GM19328 (cell line): ENCODE measurements at regions not wholly inside any gene's neighbourhood (a gene's known extent, or its start where the extent isn't known, plus 50 kb on each side); places are given as distances from the start of the nearest gene placed in this dataset.
"Not testable (repeated sequence)": the region's sequence is repeated elsewhere in the genome, so short reads cannot be mapped to it uniquely, and the experiment has no call there.

Source experiments
- ATAC-seq: cut with Tn5 transposase; IDR thresholded peaks from one replicate; pipeline ENCODE4 v1.9.1; 2021; ENCODE audit warnings: mild to moderate bottlenecking, moderate library complexity; ENCODE audit not compliant: unreplicated experiment

DNA sequence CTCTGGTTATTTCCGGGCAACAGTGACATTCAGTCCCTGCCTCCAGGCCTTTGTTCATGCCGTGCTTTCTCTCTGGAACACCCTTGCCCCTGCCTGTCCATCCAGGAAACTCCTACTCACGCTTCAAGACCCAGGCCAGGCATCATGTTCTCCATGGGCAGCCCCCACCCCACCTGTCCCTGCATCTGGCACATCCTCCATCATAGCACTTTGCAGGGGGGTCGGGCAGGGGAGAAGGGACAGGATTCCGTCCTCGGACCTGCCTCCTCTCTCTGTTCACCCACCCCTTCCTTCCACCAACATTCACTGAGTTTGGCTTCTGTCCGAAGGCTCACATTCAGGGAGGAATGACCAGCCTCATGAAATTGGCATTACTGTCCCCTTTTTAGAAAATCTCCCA is 206.1 kb downstream of the MATN1 start:
- ATAC-seq: not testable (repeated sequence)

DNA sequence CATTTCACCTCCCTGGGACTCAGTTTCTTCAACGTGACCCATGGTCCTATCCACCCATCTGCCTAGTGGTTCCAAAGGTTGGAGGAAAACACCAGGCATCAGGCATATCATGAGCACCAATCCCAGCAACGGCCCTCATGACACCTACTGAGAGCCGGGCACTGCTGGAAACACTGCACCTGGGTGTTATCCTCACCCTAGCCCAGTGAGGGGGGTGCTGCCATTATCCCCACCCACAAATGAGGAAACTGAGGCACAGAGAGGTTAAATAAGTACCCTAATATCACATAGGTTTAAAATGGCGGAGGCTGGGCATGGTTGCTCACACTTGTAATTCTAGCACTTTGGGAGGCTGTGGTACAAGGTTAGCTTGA is 206.9 kb downstream of the MATN1 start:
- no peak for ATAC-seq

- no peak for ATAC-seq
Measured at GRCh38 chr1:30515755-30516484, 207.5 kb downstream of the MATN1 start.

GRCh38 chr1:30514945-30515344 is 208.4 kb downstream of the MATN1 start:
- ATAC-seq: no peak

- no peak for ATAC-seq
Measured at GRCh38 chr1:30514137-30514654, 209.2 kb downstream of the MATN1 start.

DNA sequence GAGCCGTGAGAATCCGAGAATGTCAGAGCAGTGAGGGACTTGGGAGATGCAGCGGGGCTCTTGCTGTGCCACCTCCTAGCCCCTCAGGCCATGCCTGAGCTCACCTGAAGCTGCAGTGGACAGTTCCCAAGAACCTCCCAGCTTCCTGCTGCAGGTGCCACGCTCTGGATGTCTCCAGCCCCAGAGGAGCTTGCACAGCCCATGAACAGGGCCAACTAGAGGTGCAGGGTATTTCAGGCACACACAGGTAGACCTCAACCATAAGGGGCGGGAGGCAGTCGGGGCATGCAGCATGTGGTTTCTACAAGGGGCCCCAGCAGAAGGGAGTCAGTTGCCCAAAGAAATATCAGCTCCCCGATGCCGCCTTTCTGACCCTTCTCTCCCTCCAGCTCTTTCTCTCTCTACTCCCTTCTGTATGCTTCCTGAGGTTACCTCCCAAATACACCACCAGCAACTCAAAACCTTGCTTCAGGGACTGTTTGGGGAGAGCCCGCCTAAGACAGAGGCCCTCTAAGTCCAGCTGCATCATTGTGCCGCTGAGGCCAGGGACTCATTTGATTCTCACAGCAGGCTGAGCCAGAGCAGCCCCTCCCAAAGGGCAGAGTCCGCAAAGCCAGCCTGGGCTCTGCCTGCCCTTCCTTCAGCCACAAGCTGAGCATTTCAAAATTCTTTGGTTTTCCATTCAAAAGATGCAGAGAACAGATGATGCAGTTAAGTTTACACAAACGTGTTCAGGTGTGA is 209.8 kb downstream of the MATN1 start:
- no peak for ATAC-seq

DNA sequence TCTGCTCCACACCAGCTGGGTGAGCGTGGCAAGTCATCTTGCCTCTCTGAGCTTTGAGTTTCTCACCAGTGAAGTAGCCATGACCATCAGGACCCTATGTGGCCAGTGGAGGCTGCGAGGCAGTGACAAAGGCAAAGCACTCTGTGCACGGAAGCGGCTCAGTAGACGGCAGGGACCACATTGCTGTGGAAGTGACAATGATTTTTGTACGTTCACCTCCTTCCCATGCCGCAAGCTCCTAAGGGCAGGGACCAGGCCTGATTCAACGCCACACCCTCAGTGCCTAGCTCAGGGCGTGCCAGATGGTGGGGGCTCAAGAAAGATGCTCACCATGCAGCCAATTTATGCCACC is 210.5 kb downstream of the MATN1 start:
- no peak for ATAC-seq

- no peak for ATAC-seq
Measured at GRCh38 chr1:30511991-30512913, 211.1 kb downstream of the MATN1 start.

- ATAC-seq: no peak
Measured at GRCh38 chr1:30511563-30511962, 211.8 kb downstream of the MATN1 start.

DNA sequence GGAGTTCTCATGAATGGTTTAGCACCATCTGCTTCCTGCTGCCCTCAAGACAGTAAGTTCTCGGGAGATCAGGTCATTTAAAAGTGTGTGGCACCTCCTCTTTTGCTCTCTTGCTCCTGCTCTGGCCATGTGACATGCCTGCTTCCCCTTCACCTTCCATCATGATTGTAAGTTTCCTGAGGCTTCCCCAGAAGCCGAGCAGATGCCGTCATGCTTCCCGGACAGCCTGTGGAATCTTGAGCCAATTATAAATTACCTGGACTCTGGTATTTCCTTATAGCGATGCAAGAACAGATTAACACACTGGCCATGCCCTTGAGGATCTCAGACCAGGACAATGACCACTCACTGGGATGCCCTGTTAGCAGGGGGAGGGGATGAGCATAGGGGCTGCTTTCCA is 212.3 kb downstream of the MATN1 start:
- ATAC-seq: no peak

GRCh38 chr1:30509670-30510069 is 213.7 kb downstream of the MATN1 start:
- ATAC-seq: no peak

- ATAC-seq: no peak
Measured at GRCh38 chr1:30508611-30509010, 214.8 kb downstream of the MATN1 start.

GRCh38 chr1:30508175-30508448 is 215.3 kb downstream of the MATN1 start:
- no peak for ATAC-seq

DNA sequence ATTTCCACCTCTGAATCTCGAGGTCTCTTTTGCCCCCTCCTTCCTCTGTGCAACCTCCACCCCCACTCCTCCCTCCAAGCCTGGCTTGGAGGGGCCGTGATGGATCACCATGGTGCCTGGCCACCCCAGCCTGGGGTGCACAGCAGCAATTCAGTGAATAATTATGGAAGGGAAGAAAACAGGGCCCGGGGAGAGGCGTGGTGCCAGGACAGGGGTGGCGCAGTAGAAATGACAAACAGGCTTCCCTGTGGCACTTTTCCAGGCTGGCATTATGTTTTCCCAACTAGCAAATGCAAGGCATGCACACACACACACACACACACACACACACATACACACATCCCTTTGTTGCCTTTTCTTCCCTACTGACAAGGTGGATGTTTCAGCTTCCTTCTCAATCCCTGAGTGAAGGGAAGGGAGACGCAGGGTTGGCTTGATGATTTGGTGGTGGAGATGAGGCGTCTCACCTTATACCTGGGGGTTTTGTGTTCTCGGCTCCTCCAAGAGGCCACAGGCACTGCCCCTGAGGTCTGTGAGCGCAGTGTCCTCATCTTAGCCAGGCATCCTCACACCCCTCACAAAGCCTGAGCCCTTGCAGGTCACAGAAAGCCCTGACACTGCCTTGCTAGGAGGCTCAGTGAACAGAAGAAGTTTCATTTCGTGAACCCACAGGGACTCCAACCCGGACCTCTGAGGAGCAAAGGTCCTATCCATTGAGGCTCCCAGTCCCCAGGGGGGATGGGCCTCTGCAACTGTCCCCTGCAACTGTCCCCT is 215.8 kb downstream of the MATN1 start:
- no peak for ATAC-seq

GRCh38 chr1:30507016-30507312 is 216.4 kb downstream of the MATN1 start:
- no peak for ATAC-seq

DNA sequence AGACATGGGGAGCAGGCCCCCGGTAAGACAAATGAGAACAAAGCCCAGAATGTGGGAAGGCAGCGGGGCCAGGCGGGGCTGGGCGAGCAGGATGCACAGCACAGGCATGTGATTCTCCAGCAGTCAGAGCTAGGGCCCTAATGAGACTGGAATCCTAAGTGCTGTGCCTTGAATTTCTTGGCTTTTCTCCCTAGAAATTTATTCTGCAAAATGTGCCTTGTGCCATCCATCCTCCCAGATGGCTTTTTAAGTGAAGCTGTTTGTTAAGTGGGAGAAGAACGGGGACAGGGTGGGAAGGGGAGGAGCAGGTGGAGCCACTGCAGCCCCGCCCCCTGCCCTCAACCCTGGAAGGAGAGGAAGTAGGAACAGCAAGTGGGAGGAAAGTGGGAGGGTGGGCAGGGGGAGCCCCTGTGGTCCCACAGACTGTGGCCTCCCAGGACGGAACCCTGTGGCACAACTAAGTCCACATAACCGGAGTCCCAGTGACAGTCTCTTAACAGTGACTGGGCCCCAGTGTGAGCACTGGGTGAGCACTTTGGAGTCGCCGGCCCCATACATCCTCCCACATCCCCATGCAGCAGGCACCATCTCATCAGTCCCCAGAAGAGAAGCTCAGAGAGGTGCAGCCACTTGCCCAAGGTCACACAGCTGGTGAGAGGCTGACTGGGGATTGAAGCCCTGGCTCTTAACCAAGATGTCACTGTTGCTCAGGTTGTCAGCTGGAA is 216.9 kb downstream of the MATN1 start:
- ATAC-seq: no peak

GRCh38 chr1:30505853-30506252 is 217.5 kb downstream of the MATN1 start:
- ATAC-seq: no peak

GRCh38 chr1:30492451-30492850 is 230.9 kb downstream of the MATN1 start:
- ATAC-seq: no peak

- ATAC-seq: no peak
Measured at GRCh38 chr1:30491831-30492230, 231.6 kb downstream of the MATN1 start.

DNA sequence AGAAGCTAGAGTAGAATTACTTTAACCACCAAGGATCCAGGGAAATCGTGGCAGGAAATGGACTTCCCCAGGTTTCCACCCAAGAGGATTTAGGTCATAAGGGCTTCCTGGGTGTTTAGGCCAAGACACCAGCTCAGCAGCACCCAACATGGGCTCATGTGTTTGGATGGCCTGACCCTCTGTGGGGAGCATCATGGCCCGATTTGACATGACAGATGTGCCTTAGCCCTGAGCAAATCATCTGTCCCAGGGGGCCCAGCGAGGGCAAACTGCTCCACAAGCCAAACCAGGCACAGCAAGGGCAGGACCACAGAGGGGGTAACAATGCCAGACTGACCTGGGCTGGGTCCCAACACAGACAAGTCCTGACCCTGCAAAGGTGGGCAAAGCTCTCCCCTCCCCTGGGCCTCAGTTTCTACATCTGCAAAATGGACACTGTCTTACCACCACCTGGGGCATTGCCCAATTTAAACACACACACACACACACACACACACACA is 232.8 kb downstream of the MATN1 start:
- ATAC-seq: no peak
